ENCODE measurements at regions not wholly inside any gene's neighbourhood (a gene's known extent, or its start where the extent isn't known, plus 50 kb on each side); places are given as distances from the start of the nearest gene placed in this dataset.

GRCh38 chr9:88751781-88752180 is 216.8 kb downstream of the NXNL2 start:
- no peak overlapping the region for H3K4me2 ChIP-seq (ENCODE audit: low read depth, low read length, poor library complexity, severe bottlenecking)
- H3F3A ChIP-seq (ENCODE audit: insufficient read depth): no peaks in the 10 kb centered on the region
- H4K20me1 ChIP-seq (ENCODE audit: low read depth, low read length): no peaks in the 10 kb centered on the region
- H3K27me3 ChIP-seq (ENCODE audit: low read length): no peaks in the 10 kb centered on the region
- no peaks in the 10 kb centered on the region for H3K9me3 ChIP-seq (ENCODE audit: insufficient read depth, low read length)
- H3K79me2 ChIP-seq (ENCODE audit: insufficient read depth, low read length): no peaks in the 10 kb centered on the region
- H2AFZ ChIP-seq (ENCODE audit: low read depth, low read length, severe bottlenecking): no peak overlapping the region
- H3K9ac ChIP-seq (ENCODE audit: low read length): no peak overlapping the region
- H3K4me3 ChIP-seq (ENCODE audit: insufficient read depth, low read length, poor library complexity, severe bottlenecking): no peak overlapping the region
- no peak overlapping the region for H3K27ac ChIP-seq (ENCODE audit: low read depth, low read length)
- TF ChIP-seq EZH2phosphoT487 (conservative IDR thresholded peaks at IDR 0.05; ENCODE audit: low read length) (no peak), CTCF (IDR thresholded peaks at IDR 0.05; ENCODE audit: insufficient read depth, low read length, poor library complexity, severe bottlenecking) (no peak)
- no peaks in the 10 kb centered on the region for H3K36me3 ChIP-seq (ENCODE audit: low read length)
- H3K9me2 ChIP-seq (replicated peaks; ENCODE audit: insufficient read depth, low read length): no peaks in the 10 kb centered on the region

- H3K36me3 ChIP-seq (ENCODE audit: low read length): no peaks in the 10 kb centered on the region
- no peak overlapping the region for H3K4me2 ChIP-seq (ENCODE audit: low read depth, low read length, poor library complexity, severe bottlenecking)
- no peak overlapping the region for H3K4me3 ChIP-seq (ENCODE audit: insufficient read depth, low read length, poor library complexity, severe bottlenecking)
- H3K27me3 ChIP-seq (ENCODE audit: low read length): no peaks in the 10 kb centered on the region
- no peaks in the 10 kb centered on the region for H3K9me3 ChIP-seq (ENCODE audit: insufficient read depth, low read length)
- no peak overlapping the region for H2AFZ ChIP-seq (ENCODE audit: low read depth, low read length, severe bottlenecking)
- H3K9ac ChIP-seq (ENCODE audit: low read length): no peak overlapping the region
- no peaks in the 10 kb centered on the region for H3K79me2 ChIP-seq (ENCODE audit: insufficient read depth, low read length)
- H4K20me1 ChIP-seq (ENCODE audit: low read depth, low read length): no peaks in the 10 kb centered on the region
- no peak overlapping the region for H3K27ac ChIP-seq (ENCODE audit: low read depth, low read length)
- no peaks in the 10 kb centered on the region for H3F3A ChIP-seq (ENCODE audit: insufficient read depth)
- no peaks in the 10 kb centered on the region for H3K9me2 ChIP-seq (replicated peaks; ENCODE audit: insufficient read depth, low read length)
- TF ChIP-seq CTCF (IDR thresholded peaks at IDR 0.05; ENCODE audit: insufficient read depth, low read length, poor library complexity, severe bottlenecking) (no peak), EZH2phosphoT487 (conservative IDR thresholded peaks at IDR 0.05; ENCODE audit: low read length) (no peak)
Observed at GRCh38 chr9:88753691-88754367, 218.9 kb downstream of the NXNL2 start.

GRCh38 chr9:88754452-88754851 is 219.5 kb downstream of the NXNL2 start:
- no peak overlapping the region for H3K4me3 ChIP-seq (ENCODE audit: insufficient read depth, low read length, poor library complexity, severe bottlenecking)
- TF ChIP-seq CTCF (IDR thresholded peaks at IDR 0.05; ENCODE audit: insufficient read depth, low read length, poor library complexity, severe bottlenecking) (no peak), EZH2phosphoT487 (conservative IDR thresholded peaks at IDR 0.05; ENCODE audit: low read length) (no peak)
- no peaks in the 10 kb centered on the region for H3F3A ChIP-seq (ENCODE audit: insufficient read depth)
- no peaks in the 10 kb centered on the region for H3K36me3 ChIP-seq (ENCODE audit: low read length)
- no peaks in the 10 kb centered on the region for H3K9me2 ChIP-seq (replicated peaks; ENCODE audit: insufficient read depth, low read length)
- no peaks in the 10 kb centered on the region for H3K27me3 ChIP-seq (ENCODE audit: low read length)
- H2AFZ ChIP-seq (ENCODE audit: low read depth, low read length, severe bottlenecking): no peak overlapping the region
- H3K79me2 ChIP-seq (ENCODE audit: insufficient read depth, low read length): no peaks in the 10 kb centered on the region
- no peak overlapping the region for H3K4me2 ChIP-seq (ENCODE audit: low read depth, low read length, poor library complexity, severe bottlenecking)
- no peak overlapping the region for H3K9ac ChIP-seq (ENCODE audit: low read length)
- H4K20me1 ChIP-seq (ENCODE audit: low read depth, low read length): no peaks in the 10 kb centered on the region
- H3K27ac ChIP-seq (ENCODE audit: low read depth, low read length): no peak overlapping the region
- no peaks in the 10 kb centered on the region for H3K9me3 ChIP-seq (ENCODE audit: insufficient read depth, low read length)

All from SU-DHL-6 (cell line).